SU-DHL-6 (cell line): ENCODE measurements at regions not wholly inside any gene's neighbourhood (a gene's known extent, or its start where the extent isn't known, plus 50 kb on each side); places are given as distances from the start of the nearest gene placed in this dataset.

ENCODE experiments used
- CTCF ChIP-seq: fragments of 200-600 bp; sonication (generic); IDR thresholded peaks from one replicate; pipeline ENCODE4 v1.5.1; 2017; ENCODE audit warnings: antibody characterized with exemption, mild to moderate bottlenecking, low read length, moderate library complexity; ENCODE audit not compliant: insufficient read depth, poor library complexity, severe bottlenecking
- EZH2phosphoT487 ChIP-seq: fragments of 200-600 bp; sonication (generic), shearing (Covaris generic); conservative IDR thresholded peaks from 2 replicates; pipeline ENCODE4 v1.6.1; 2018; ENCODE audit warnings: mild to moderate bottlenecking, antibody characterized with exemption, low read length, moderate library complexity, mixed read lengths

GRCh38 chr2:172293952-172294351 is 133.4 kb upstream of the ITGA6 start:
- TF ChIP-seq CTCF (no peak), EZH2phosphoT487 (no peak)
